ENCODE measurements at regions not wholly inside any gene's neighbourhood (a gene's known extent, or its start where the extent isn't known, plus 50 kb on each side); places are given as distances from the start of the nearest gene placed in this dataset.
"Not testable (repeated sequence)": the region's sequence is repeated elsewhere in the genome, so short reads cannot be mapped to it uniquely, and the experiment has no call there.

GRCh38 chr16:21513812-21514473, 85.4 kb upstream of the METTL9 start:
- H3K27ac ChIP-seq, result peak overlapping the region; percentile 79

GRCh38 chr16:21514474-21514840, 84.9 kb upstream of the METTL9 start:
- peak overlapping the region; percentile 79 for H3K27ac ChIP-seq

GRCh38 chr16:21516705-21517040, 82.7 kb upstream of the METTL9 start:
- H3K27ac ChIP-seq, result peak overlapping the region; percentile 79

GRCh38 chr16:21517263-21517662, 82.1 kb upstream of the METTL9 start:
- peak overlapping the region; percentile 86; the same call in 1 of the 2 replicates for H3K27ac ChIP-seq

- peak overlapping the region; percentile 86 for H3K27ac ChIP-seq
Measured at GRCh38 chr16:21519361-21520133, 79.8 kb upstream of the METTL9 start.

GRCh38 chr16:21520134-21521047, 79.0 kb upstream of the METTL9 start:
- H3K27ac ChIP-seq, result peak overlapping the region; percentile 86

- H3K27ac ChIP-seq, result not testable (repeated sequence)
Measured at GRCh38 chr16:21521048-21521389, 78.4 kb upstream of the METTL9 start.

- H3K27ac ChIP-seq, result not testable (repeated sequence)
Measured at GRCh38 chr16:21521390-21522143, 77.8 kb upstream of the METTL9 start.

GRCh38 chr16:21522846-21523245, 76.5 kb upstream of the METTL9 start:
- H3K27ac ChIP-seq, result not testable (repeated sequence)

- TF ChIP-seq ZFX (IDR thresholded peaks at IDR 0.05; ENCODE audit: borderline replicate concordance), result no peak
- no peak for TF ChIP-seq CTCF (IDR thresholded peaks at IDR 0.05)
- H3K27ac ChIP-seq, result no peak overlapping the region
Measured at GRCh38 chr16:21523411-21524067, 75.8 kb upstream of the METTL9 start.

- TF ChIP-seq ZFX (IDR thresholded peaks at IDR 0.05; ENCODE audit: borderline replicate concordance), result no peak
- TF ChIP-seq CTCF (IDR thresholded peaks at IDR 0.05), result no peak
- H3K27ac ChIP-seq, result no peak overlapping the region
Measured at GRCh38 chr16:21524068-21524751, 75.2 kb upstream of the METTL9 start.

GRCh38 chr16:21524752-21525028, 74.7 kb upstream of the METTL9 start:
- not testable (repeated sequence) for H3K27ac ChIP-seq

- not testable (repeated sequence) for H3K27ac ChIP-seq
Measured at GRCh38 chr16:21525029-21525895, 74.1 kb upstream of the METTL9 start.

GRCh38 chr16:21525956-21526922, 73.1 kb upstream of the METTL9 start:
- H3K27ac ChIP-seq, result not testable (repeated sequence)
